H9 (cell line): ENCODE measurements at regions not wholly inside any gene's neighbourhood (a gene's known extent, or its start where the extent isn't known, plus 50 kb on each side); places are given as distances from the start of the nearest gene placed in this dataset.

Source experiments
- DNase-seq: peaks from one replicate; pipeline ENCODE4 v3.0.0-alpha.2; 2017
- H2AFZ ChIP-seq: one replicate; pipeline ENCODE4 v1.6.1; 2013; ENCODE audit warnings: mild to moderate bottlenecking, low read length, control low read depth, moderate library complexity
- H2AK5ac ChIP-seq: 2 replicates; pipeline ENCODE4 v1.6.1; 2013; ENCODE audit warnings: low read length, control low read depth, mixed read lengths; ENCODE audit not compliant: insufficient read length
- H2BK120ac ChIP-seq: one replicate; pipeline ENCODE4 v1.6.1; 2013; ENCODE audit warnings: low read depth, mild to moderate bottlenecking, low read length, control low read depth, inconsistent platforms; ENCODE audit not compliant: poor library complexity, severe bottlenecking
- H2BK12ac ChIP-seq: 2 replicates; pipeline ENCODE4 v1.6.1; 2013; ENCODE audit warnings: low read length, control low read depth, mixed read lengths, low read depth; ENCODE audit not compliant: insufficient read length
- H2BK15ac ChIP-seq: 2 replicates; pipeline ENCODE4 v1.6.1; 2013; ENCODE audit warnings: low read depth, low read length, control low read depth
- H2BK20ac ChIP-seq: one replicate; pipeline ENCODE4 v1.6.1; 2013; ENCODE audit warnings: low read depth, mild to moderate bottlenecking, low read length, control low read depth, inconsistent platforms; ENCODE audit not compliant: poor library complexity, severe bottlenecking
- H2BK5ac ChIP-seq: 2 replicates; pipeline ENCODE4 v1.6.1; 2013; ENCODE audit warnings: low read length, control low read depth, mixed read lengths; ENCODE audit not compliant: insufficient read length
- H3K14ac ChIP-seq: 2 replicates; pipeline ENCODE4 v1.6.1; 2013; ENCODE audit warnings: low read length, control low read depth; ENCODE audit not compliant: insufficient read depth
- H3K18ac ChIP-seq: 2 replicates; pipeline ENCODE4 v1.6.1; 2013; ENCODE audit warnings: low read depth, mild to moderate bottlenecking, mixed read lengths, low read length, control low read depth; ENCODE audit not compliant: insufficient read length
- H3K23ac ChIP-seq: 2 replicates; pipeline ENCODE4 v1.6.1; 2013; ENCODE audit warnings: low read length, control low read depth, mixed read lengths, low read depth; ENCODE audit not compliant: insufficient read length
- H3K23me2 ChIP-seq: 2 replicates; pipeline ENCODE4 v1.6.1; 2013; ENCODE audit warnings: low read depth, mild to moderate bottlenecking, mixed read lengths, low read length, control low read depth; ENCODE audit not compliant: insufficient read length, poor library complexity, severe bottlenecking
- H3K27ac ChIP-seq: 2 replicates; pipeline ENCODE4 v1.5.1; 2013; ENCODE audit warnings: low read length, control low read depth, mixed read lengths, low read depth; ENCODE audit not compliant: insufficient read length
- H3K27me3 ChIP-seq: 2 replicates; pipeline ENCODE4 v1.6.1; 2013; ENCODE audit warnings: low read length, control low read depth, inconsistent platforms; ENCODE audit not compliant: insufficient read depth
- H3K4ac ChIP-seq: 2 replicates; pipeline ENCODE4 v1.6.1; 2013; ENCODE audit warnings: low read depth, mild to moderate bottlenecking, control low read depth, inconsistent platforms, low read length, moderate library complexity
- H3K4me1 ChIP-seq: 2 replicates; pipeline ENCODE4 v1.6.1; 2013; ENCODE audit warnings: low read length, control low read depth, inconsistent platforms; ENCODE audit not compliant: insufficient read depth
- H3K4me2 ChIP-seq: 2 replicates; pipeline ENCODE4 v1.6.1; 2013; ENCODE audit warnings: low read length, control low read depth, mixed read lengths; ENCODE audit not compliant: insufficient read length, insufficient read depth
- H3K56ac ChIP-seq: 2 replicates; pipeline ENCODE4 v1.6.1; 2013; ENCODE audit warnings: low read depth, mild to moderate bottlenecking, mixed read lengths, low read length, control low read depth; ENCODE audit not compliant: insufficient read length
- H3K79me1 ChIP-seq: 2 replicates; pipeline ENCODE4 v1.6.1; 2013; ENCODE audit warnings: low read depth, mild to moderate bottlenecking, moderate library complexity, low read length, control low read depth, inconsistent platforms; ENCODE audit not compliant: insufficient read depth, poor library complexity, severe bottlenecking
- H3K79me2 ChIP-seq: 2 replicates; pipeline ENCODE4 v1.6.1; 2013; ENCODE audit warnings: low read length, control low read depth, inconsistent platforms; ENCODE audit not compliant: insufficient read depth
- H3K9ac ChIP-seq: 2 replicates; pipeline ENCODE4 v1.6.1; 2013; ENCODE audit warnings: low read length, control low read depth, mixed read lengths; ENCODE audit not compliant: insufficient read length; ENCODE audit errors: extremely low read depth
- H3K9me3 ChIP-seq: one replicate; pipeline ENCODE4 v1.6.1; 2013; ENCODE audit warnings: low read depth, low read length, inconsistent platforms; ENCODE audit not compliant: control insufficient read depth
- H3T11ph ChIP-seq: one replicate; pipeline ENCODE4 v1.6.1; 2013; ENCODE audit warnings: mild to moderate bottlenecking, low read length, control low read depth, inconsistent platforms
- H4K20me1 ChIP-seq: one replicate; pipeline ENCODE4 v1.6.1; 2013; ENCODE audit not compliant: control insufficient read depth, insufficient read length, insufficient read depth
- H4K5ac ChIP-seq: 2 replicates; pipeline ENCODE4 v1.6.1; 2013; ENCODE audit warnings: low read depth, mild to moderate bottlenecking, mixed read lengths, low read length, control low read depth; ENCODE audit not compliant: insufficient read length
- H4K8ac ChIP-seq: replicated peaks from 2 replicates; pipeline ENCODE4 v1.6.1; 2013; ENCODE audit warnings: low read length, control low read depth, mixed read lengths, low read depth; ENCODE audit not compliant: insufficient read length
- H4K91ac ChIP-seq: 2 replicates; pipeline ENCODE4 v1.6.1; 2013; ENCODE audit warnings: low read depth, mild to moderate bottlenecking, moderate library complexity, mixed read lengths, low read length, control low read depth; ENCODE audit not compliant: insufficient read length
- H3K27ac Mint-ChIP-seq, 3 experiments: 2 replicates in 2 of 3; 3 replicates in 1 of 3; pipeline ENCODE4 v1.8.0; 2020 to 2021; ENCODE audit warnings: mixed read lengths in 3 of 3, mild to moderate bottlenecking in 1 of 3, moderate library complexity in 1 of 3
- H3K27me3 Mint-ChIP-seq: 2 replicates; pipeline ENCODE4 v1.8.0; 2021; ENCODE audit warnings: low read depth, mild to moderate bottlenecking, moderate library complexity, mixed read lengths
- H3K36me3 Mint-ChIP-seq, 3 experiments: 2 replicates in 2 of 3; 3 replicates in 1 of 3; pipeline ENCODE4 v1.8.0; 2020 to 2021; ENCODE audit warnings: low read depth in 3 of 3, mixed read lengths in 3 of 3; ENCODE audit not compliant: insufficient read depth in 1 of 3
- H3K4me1 Mint-ChIP-seq, 2 experiments: 2 replicates each; pipeline ENCODE4 v1.8.0; 2020; ENCODE audit warnings: mixed read lengths in 2 of 2
- H3K4me3 Mint-ChIP-seq, 2 experiments: 2 replicates in 1 of 2; 3 replicates in 1 of 2; pipeline ENCODE4 v1.8.0; 2020 to 2021; ENCODE audit warnings: mild to moderate bottlenecking in 2 of 2, mixed read lengths in 2 of 2, moderate library complexity in 1 of 2
- H3K9me3 Mint-ChIP-seq, 2 experiments: 2 replicates in 1 of 2; 3 replicates in 1 of 2; pipeline ENCODE4 v1.8.0; 2020; ENCODE audit warnings: mild to moderate bottlenecking in 2 of 2, mixed read lengths in 2 of 2, moderate library complexity in 1 of 2
- CTCF ChIP-seq: fragments of 200-600 bp; sonication (generic); conservative IDR thresholded peaks from 3 replicates; pipeline ENCODE4 v1.8.0; 2021; ENCODE audit warnings: antibody characterized with exemption, mild to moderate bottlenecking
- WGBS: extraction: QIAGEN DNeasy Blood & Tissue Kit; methylation state at CpG from one replicate; pipeline ENCODE4 v1.1.7; 2013; ENCODE audit warnings: missing lambda C conversion rate, low lambda C conversion rate, mixed read lengths; ENCODE audit not compliant: insufficient read length; ENCODE audit errors: extremely low coverage; 5-methylcytosine and 5-hydroxymethylcytosine counted together

GRCh38 chr7:54888067-54888733 is 129.2 kb upstream of the SEC61G start:
- Histone ChIP-seq H4K91ac (no peak overlapping the region), H3K4me1 (no peaks in the 10 kb centered on the region), H3K27ac (no peak overlapping the region), H3K56ac (no peak overlapping the region), H2BK12ac (no peak overlapping the region), H2BK120ac (no peak overlapping the region), H4K5ac (no peak overlapping the region), H4K8ac (no peak overlapping the region), H3K27me3 (no peaks in the 10 kb centered on the region), H3K14ac (no peak overlapping the region; the same call in 1 of the 2 replicates), H3K23ac (no peak overlapping the region), H3K79me1 (no peaks in the 10 kb centered on the region), H3K9me3 (no peaks in the 10 kb centered on the region), H3K9ac (no peak overlapping the region), H4K20me1 (no peaks in the 10 kb centered on the region), H3K4me2 (peak overlapping the region; percentile 94), H3K79me2 (no peaks in the 10 kb centered on the region), H2BK20ac (no peak overlapping the region), H3K18ac (no peak overlapping the region), H2BK5ac (no peak overlapping the region), H2AK5ac (no peak overlapping the region), H3T11ph (no peak overlapping the region), H2AFZ (peak overlapping the region; percentile 93), H2BK15ac (no peak overlapping the region), H3K23me2 (peaks cover 6% of the 10 kb centered on the region), H3K4ac (no peak overlapping the region)
- WGBS, result no CpG with 5 or more reads among the region's 26 CpGs
- H3K4me1 Mint-ChIP-seq, result peaks cover 6 to 8% of the 10 kb centered on the region in 2 experiments
- no peaks in the 10 kb centered on the region for H3K36me3 Mint-ChIP-seq
- H3K27me3 Mint-ChIP-seq, result peaks cover 16% of the 10 kb centered on the region
- TF ChIP-seq CTCF, result no peak
- H3K9me3 Mint-ChIP-seq, result no peaks in the 10 kb centered on the region
- peak overlapping the region; percentile 69 to 78 for H3K4me3 Mint-ChIP-seq
- H3K27ac Mint-ChIP-seq, result no peak overlapping the region
- peak; percentile 42 for DNase-seq
